Fibroblast of the conjunctiva (primary cell): ENCODE measurements at regions not wholly inside any gene's neighbourhood (a gene's known extent, or its start where the extent isn't known, plus 50 kb on each side); places are given as distances from the start of the nearest gene placed in this dataset.

Source experiments
- DNase-seq: peaks from one replicate; pipeline ENCODE4 v3.0.0-alpha.2; 2010; ENCODE audit warnings: low read depth

DNA sequence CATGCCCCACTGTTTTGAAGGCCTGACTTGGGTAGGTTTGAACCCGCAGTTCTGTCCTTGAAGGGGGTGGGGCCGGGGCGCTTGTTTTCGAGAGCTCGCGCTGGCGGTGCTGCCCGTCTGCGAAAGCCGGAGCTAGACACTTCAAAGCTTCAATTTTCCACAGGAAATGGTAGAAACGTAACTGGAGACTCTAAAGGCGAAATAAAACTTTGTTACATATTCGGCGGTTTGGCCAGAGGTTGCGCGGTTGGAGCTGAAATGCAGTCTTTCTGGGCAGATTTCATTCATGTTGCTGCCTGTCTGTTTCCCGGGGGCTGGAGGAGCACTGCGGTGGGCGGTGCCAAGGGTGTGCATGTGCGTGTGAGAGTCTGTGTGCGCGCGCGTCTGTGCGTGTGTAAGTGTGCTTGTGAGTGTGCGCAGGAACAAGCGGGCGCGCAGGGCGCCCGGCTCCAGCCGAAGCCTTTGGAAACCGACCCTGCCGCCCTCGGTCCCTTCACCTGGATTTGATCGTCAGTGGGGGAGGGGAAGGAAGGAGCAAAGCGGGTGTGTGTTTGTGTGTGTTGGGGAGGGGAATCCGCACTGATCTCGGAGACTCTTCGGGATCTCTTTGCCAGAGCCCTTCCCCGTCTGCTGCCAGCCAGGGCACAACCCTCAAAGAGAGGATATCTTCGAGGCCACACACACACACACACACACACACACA lies 227.7 kb upstream of the CRY1 start:
- DNase-seq: no peak

DNA sequence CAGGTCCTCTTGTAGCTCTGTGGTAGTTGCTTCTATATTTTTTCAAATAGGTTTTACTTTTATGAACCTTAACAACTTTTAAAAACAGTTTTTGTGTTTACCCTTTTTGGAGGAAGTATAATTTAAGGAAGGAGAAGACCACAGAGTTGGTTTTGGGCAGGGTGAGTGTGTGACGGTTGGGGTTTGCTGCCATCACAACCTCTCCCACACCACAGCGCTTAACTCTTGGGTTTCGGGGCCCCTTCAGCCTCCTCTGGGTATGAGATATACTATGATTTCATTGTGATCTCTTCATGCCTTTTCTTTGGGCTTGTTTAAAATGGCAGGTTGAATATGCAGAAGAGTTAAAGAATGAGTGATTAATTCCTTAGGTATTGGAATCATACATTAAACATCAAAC lies 228.7 kb upstream of the CRY1 start:
- no peak for DNase-seq

DNA sequence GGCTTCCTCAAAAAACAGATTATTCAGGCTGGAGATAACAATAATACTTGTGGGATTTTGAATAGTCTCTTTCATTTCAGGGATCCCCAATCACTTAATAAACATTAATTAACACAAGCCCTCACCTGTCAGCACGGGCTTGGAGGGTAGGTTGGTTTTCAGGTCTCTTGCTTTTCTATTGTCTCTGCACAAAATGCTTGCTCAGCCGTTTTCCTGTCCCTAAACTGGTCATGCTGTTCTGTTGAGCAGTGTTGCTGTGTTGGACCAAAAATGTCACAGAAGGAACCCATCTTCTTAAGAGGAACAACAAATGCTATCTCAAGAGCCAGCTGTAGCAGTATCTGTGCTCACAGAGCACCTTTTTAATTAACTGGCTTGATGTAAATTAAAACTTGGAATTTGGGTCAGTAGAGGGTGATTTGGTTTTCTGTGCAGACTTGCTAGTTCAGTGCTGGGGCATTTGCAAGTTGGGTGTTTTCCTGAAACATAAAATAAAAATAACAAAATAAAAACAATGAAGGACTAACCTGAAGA lies 231.8 kb upstream of the CRY1 start:
- DNase-seq: no peak

DNA sequence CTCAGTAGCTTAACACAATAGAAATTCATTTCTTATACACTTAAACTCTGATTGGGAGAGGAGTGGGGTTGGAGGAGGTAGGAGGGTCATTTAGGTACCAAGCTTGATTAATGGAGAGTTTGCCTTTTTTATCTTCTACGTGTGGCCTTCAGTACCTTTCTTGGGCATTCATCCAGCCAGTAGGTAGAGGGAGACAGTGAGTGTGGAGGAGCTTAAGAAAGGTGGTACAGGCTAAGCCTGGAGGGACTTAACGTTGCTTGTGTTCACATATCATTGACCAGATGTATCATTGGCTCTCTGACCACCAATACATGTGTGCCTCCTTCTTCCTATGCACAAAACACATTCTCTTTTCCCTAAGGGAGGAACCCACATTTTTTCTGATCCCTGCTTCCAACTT lies 232.9 kb upstream of the CRY1 start:
- no peak for DNase-seq

DNA sequence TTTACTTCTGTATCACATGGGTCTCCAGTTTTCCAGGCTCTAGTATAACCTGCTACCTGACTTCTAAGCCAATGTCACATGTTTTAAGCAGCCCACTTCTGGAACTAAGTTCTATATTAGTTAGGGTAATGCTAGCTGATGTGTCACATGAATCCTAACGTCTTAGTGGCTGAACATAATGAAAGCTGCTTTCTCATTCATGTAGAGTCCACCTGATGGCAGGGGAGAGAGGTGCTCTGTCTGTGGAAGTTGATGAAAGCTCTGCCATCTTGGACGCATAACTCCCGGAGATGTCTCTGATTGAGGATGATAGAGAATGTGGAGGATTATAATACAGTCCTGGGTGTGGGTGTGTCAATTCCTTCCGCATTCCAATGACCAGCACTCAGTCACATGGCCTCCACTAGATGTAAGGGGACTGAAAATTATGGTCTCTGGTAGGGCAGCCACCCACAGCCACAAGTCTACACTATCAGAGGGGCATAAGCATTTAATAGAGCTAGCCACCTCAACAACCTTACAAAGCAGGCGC lies 234.4 kb upstream of the CRY1 start:
- DNase-seq: no peak

DNA sequence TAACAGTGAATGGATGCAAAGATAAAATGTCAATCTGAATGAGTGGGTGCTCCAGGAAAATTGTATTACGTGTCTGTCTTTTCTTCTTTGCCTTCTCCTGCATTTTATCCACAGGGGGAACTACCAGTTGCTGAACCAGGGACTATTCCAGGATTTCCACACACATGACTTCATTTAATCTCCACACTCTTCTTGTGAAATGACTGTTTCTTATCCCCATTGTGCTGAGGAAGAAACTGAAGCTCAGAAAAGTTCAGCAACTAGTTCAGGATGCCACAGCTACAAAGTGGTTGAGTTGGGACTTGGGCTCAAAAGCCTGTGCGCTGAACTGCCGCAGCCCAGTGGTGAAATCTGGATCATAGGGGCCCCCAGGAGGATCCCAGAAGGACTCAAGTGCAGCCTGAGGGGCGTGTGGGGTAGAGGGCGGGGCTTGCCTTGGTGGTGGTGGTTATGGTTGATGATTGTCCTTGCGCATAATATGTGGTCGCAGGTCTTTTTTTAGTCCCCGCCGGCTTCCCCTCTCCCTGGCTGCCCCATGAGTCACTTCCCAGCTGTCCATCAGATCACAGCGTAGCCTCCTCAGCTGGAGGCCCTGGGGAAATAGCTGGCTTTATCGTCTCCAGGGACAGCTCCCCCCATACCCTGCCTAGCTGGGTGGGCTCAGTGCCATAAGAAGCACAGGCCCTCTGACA lies 235.2 kb upstream of the CRY1 start:
- DNase-seq: no peak

DNA sequence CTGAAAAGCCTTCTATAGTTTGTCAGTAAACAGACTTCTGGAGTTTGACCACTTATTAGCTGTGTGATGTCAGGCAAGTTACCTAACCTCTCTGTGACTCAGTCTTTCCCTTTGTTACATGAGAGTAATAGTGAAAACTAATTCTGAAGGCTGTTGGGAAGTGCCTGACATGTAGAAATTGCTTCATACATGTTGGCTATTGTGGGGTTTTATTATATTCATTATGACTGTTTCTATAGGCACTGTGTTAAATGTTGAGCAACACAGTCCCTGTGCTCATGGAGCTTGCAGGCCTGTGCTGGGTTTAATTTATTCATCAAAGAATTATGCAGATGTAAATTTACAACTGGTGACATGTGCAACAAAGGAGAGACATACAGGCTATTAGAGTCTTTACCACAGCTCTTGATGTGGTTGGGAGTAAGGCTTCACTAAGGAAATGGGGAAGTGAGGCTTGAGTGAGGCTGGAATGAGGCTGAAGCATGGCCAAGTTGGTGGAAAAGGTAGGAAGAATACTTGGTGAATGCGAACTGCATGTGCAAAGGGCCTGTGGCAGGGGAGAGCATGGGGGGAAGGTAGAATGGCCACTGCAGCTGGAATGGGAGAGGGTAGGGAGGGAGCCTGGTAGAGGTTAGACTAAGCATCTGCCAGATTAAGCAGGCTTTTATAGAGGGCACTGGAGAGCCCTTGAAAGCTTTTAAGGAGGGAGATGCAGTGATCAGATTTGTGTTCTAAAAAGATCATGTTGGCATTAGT lies 236.4 kb upstream of the CRY1 start:
- DNase-seq: no peak

DNA sequence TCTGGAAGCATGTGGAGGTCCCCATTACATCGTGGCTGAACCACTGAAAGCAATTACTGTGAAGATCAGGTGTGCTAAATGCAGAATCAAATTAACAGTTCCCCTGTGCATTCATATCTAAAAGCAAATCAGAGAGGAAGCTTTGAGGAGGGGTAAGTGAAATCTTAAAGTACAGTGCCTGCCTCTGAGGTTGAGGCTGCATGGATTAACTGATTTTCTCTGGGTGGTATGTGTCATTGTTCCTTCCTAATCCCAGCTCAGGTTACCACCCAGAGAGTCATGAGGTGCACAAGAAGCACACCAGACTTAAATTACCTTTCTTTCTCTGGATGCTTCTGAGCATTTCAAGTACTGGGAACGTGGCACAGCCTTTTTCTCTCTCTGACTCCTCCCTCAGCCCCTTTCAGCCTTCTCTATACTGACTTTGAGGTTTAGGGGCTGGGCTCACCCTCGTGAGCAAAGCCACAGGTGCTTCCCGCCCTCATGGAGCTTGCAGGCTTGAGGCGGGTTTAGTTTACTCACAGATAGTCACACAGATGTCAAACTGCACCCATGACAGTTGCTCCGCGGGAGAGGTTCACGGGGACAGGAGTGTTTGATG lies 237.6 kb upstream of the CRY1 start:
- no peak for DNase-seq

DNA sequence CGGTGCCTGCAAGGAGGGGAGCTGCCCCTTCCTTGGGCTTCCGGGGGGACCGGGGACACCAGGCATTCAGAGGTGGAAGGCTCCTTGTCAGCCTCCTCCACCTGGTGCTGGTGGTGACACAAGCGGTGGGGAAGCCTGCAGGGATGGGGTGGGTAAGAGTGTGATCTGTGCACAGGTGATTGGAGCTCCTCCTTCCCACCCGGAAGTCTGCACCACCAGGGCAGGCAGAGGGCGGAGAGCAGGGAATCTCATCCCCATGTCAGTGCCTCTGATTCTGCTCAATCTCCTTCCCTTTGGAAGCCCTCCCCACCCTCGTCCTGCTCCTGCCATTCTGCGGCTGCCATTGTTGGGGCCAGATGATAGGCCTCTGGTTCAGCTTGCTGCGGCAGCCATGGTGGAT lies 238.1 kb upstream of the CRY1 start:
- no peak for DNase-seq

DNA sequence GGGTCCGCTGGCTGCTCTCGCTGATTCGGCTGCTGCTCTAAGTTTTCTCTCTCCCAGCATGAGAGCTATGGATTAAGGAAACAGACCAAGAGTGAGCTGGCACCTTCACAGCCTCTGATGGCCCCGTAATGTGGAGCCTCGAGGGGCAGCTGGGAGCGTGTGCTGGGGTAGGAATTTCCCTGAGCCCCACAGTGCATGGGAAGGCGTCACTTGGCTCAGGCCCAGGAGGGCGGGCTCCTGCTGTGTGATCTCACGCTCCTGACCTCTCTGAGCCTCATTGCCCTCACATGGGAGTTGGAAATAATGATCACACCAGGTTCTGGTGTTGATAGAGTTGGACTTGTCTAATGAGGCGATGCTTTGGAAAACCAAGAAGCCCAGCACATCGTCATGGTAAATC lies 238.6 kb upstream of the CRY1 start:
- DNase-seq: no peak

DNA sequence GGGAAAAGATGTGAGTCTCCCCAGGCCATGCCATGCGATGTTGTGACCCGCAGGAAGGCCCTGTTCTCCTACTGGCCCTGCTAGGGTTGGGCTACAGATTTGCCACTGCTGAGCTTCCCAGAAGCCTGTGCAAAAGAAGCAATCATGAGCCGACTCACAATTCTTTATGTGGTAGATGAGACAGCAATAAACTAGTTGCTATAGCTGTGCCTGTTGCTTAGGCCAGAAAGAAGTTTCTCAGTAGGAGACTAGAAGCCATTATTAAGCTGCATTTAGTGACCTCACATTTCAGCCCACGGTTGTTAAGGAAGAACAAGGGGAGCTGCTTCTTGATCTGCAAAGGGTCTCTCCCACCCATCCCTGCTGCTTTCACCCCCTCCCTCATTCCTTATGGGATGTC lies 239.4 kb upstream of the CRY1 start:
- DNase-seq: no peak

DNA sequence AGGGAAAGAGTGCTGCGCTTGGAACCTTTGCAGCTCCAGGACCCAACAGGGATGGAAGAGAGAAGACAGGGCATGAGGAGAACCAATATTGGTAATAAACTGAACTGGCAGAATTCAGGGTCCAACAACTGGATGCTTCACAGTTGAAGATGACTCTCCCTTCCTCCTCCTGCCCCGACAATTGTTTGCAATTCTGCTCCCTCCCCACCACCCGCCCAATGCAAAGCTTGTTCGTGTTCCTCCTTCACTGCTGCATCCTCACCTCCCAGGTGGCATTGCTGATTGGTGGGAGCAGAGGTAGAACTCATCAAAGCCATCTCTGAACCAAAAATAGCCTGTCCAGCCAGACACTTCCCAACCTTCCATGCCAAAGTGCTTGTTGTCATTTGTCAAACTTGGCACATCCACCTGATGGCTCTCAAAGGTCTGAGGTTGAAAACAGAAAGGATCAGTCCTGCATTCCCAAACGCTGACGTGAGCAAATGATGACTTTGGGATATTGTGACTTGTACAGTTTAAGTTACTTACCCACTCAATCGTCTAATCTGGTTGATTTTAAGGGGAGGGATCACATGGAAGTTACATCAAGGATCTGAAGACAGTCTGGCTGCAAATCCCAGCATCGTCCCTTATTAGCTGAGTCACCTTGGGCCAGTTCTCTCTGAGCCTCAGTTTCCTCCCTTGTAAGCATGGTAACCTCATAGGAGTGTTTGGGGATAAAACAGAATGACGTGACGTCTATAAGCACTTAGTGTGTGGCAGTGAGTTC lies 242.6 kb upstream of the CRY1 start:
- DNase-seq: no peak

DNA sequence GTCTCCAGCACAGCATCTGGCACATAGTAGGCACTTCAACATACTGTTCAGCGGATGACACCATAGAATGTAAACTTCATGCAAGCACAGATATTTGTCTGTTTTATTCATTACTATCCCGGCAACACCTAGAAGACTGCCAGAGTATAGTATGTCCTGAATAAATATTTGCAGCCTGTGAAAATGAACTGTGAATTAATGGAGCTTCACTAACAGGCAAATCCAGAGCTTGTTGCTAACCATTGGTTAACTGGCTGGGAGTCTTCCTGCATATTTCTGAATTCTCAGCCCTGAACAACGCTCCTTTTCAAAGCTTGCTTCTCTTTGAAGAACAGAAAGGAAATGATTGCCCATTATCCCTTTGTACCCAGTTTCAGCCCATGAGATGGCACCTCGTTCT lies 243.3 kb upstream of the CRY1 start:
- DNase-seq: no peak

DNA sequence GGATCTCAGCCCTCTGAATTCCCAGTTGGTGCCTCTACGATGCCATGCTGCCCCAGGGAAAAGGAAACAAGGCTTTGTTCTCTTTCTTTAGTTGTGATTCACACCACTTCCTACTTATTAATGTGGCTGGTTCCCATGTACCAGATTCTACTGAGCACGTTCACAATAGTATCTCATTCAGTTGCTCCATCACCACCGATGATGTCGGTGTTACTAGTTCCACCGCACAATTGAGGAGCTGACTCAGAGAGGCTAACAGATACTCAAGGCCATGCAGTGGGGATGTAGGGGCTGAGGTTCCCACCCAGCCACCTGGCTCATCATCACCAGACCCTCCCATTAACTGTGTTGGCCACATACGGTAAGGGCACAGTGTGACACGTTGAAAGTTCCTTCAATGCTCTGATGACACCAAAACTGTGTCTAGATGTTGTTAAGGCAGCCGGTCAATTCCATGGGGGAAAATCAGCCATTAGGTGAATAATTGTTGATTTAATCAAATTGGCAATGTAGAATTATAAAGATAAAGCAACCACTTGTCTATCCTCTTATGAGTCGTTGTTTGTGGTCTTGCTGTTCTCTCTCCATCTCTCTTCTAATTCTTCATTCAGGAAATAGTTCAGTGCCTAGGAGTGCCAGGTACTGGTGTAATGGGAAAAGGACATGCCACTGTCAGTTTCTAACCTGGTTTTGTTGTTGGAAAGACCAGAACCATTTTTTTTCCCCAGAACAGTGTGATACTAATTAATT lies 244.2 kb upstream of the CRY1 start:
- no peak for DNase-seq

DNA sequence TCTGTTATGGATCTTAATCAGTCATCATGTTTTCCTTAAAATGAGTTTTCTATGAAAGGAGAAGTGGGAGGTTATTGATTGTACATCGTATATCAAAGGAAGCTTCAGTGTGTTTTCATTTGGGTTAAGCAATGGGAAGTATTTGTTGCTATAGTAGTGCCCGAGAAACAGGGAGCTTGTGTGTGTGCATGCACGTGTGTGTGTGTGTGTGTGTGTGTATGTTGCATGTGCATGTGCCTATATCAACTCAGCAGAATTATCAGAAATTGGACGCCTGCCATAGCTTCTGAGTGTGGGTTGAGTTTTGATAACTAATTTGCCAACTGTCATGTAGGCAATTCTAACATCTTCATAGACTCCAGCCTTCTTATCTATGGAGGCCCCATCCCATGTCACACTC lies 246.1 kb upstream of the CRY1 start:
- no peak for DNase-seq

DNA sequence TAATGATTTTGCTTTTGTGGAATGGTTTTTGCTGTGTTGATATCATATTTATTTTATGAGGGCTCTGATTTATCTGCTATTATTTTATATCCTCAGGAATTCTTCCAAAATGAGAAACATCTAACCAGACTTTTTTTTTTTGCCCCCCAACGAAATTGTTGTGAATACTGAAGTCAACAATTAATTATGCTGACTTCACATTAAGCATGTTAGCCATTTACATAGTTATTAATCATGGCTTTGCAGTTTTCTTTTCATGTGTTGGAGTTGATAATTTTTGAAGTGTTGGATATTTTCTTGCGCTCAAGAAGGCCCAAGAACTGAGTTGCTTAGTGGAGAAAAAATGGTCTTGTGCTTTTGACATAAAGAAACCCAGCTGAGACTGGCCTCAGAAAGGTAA lies 246.6 kb upstream of the CRY1 start:
- no peak for DNase-seq

DNA sequence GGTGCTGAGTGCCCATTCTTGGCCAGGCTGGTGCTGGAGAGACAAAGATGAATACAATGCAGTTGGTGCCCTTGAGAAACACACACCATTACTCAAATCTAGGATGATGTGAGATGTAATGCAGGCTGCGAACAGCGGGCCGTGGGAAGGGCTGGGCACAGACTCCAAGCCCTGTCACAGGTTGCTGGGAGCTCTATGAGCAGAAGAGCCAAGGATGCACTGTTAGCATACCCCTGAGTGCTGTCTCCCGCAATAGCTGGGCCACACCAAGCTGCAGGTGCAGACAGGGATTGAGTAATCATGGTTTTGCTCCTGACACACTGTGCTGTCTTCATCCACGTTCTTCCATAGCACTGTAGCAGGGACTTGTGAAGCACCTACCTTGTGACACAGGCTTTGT lies 247.5 kb upstream of the CRY1 start:
- DNase-seq: no peak

DNA sequence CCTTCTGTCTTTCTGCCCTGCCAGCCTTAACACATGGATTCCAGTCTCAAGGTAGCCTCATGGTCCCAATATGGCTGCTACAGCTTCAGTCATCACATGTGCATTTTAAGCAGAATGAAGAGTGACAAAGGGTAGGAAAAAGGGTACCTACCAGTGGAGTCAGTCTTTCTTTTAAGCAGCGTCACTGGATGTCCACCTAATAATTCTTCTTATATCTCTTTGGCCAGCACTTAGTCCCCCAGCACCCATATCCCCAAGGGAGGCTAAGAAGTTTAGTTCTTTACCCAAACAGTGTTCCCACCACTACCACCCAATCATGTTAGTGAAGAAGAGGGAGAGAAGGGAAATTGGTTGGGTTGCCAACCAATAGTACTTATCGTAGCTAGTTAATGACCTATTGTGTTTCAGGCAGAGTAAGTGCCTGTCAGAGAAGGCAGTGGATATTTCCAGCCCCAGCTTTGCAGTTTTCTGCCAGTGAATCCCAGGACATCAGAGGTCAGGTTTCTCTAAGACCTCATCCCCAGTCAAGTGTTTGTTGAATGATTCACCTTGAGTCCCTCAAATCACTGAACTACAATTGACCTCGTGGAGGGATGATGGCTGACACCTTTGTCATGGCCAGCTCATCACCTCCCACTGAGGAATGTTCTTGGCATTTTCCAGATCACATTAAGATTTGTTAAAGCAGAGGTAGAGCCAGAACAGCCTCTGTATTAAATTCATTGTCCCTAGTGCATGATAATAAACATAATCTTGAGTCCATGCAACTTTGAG lies 250.9 kb upstream of the CRY1 start:
- DNase-seq: no peak

DNA sequence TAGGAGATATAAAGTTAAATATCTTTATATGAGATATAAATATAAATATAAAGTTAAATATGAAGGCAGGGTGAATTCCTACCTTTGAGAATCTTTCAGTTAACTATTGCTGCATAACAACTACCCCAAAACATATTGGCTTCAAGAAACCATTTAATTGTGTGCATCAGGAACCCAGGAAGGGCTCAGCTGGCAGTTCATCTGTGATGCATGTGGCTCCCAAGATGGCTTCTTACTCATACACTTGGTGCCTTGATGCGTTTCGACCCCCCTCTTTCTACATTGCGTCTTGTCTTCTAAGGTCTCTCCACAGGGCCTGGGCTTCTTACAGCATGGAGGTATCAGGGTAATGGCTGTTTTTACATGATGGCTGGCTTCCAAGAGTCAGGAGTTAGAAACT lies 253.9 kb upstream of the CRY1 start:
- DNase-seq: no peak
